ENCODE measurements at regions not wholly inside any gene's neighbourhood (a gene's known extent, or its start where the extent isn't known, plus 50 kb on each side); places are given as distances from the start of the nearest gene placed in this dataset.

- TF ChIP-seq SUZ12 (IDR thresholded peaks at IDR 0.05; ENCODE audit: extremely low read depth, insufficient read depth, insufficient read length) = no peak
- no peak for TF ChIP-seq ZNF274 (IDR thresholded peaks at IDR 0.05; ENCODE audit: low read depth, low read length)
Measured at GRCh38 chr4:126735294-126736132, 897.2 kb upstream of the INTU start.
